HFF-Myc (cell line): ENCODE measurements at regions not wholly inside any gene's neighbourhood (a gene's known extent, or its start where the extent isn't known, plus 50 kb on each side); places are given as distances from the start of the nearest gene placed in this dataset.
A peak's percentile ranks its signal among the peaks of the same experiment; 100 is the strongest.
"Not testable (repeated sequence)": the region's sequence is repeated elsewhere in the genome, so short reads cannot be mapped to it uniquely, and the experiment has no call there.

ENCODE experiments used
- DNase-seq: peaks from one replicate; pipeline ENCODE4 v3.0.0-alpha.2; 2011; ENCODE audit warnings: low read depth; ENCODE audit errors: extremely low read depth
- H3K4me3 ChIP-seq: replicated peaks from 2 replicates; pipeline ENCODE4 v1.5.1; 2011; ENCODE audit warnings: low read depth, mild to moderate bottlenecking, control low read depth, low read length
- TF ChIP-seq, protein P1 (sequence below): IDR thresholded peaks from 2 replicates; pipeline ENCODE4 v1.5.1; 2012; ENCODE audit warnings: mild to moderate bottlenecking, low read depth, low read length, control low read depth; ENCODE audit errors: missing control alignments

DNA sequence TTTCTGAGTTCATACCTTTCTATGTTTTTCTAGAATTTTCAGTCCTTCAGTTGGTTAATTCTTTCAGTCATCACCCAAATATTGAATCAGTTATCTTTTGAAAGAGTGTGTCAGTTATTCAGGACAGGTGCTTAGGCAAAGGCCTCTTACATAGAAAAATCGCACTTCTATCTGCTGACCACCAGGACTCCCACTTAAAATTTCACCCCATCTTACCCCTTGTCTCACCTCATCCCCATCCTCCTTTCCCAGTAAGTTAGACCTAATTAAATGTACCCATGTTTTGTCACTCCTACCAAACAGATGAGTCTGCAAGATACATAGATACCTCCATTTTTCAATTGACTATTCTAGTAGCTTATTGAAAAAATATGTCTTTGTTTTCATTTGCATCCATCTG, 159.9 kb upstream of the PIK3R1 start:
- H3K4me3 ChIP-seq: no peak overlapping the region
- DNase-seq: no peak
- TF ChIP-seq, protein P1, sequence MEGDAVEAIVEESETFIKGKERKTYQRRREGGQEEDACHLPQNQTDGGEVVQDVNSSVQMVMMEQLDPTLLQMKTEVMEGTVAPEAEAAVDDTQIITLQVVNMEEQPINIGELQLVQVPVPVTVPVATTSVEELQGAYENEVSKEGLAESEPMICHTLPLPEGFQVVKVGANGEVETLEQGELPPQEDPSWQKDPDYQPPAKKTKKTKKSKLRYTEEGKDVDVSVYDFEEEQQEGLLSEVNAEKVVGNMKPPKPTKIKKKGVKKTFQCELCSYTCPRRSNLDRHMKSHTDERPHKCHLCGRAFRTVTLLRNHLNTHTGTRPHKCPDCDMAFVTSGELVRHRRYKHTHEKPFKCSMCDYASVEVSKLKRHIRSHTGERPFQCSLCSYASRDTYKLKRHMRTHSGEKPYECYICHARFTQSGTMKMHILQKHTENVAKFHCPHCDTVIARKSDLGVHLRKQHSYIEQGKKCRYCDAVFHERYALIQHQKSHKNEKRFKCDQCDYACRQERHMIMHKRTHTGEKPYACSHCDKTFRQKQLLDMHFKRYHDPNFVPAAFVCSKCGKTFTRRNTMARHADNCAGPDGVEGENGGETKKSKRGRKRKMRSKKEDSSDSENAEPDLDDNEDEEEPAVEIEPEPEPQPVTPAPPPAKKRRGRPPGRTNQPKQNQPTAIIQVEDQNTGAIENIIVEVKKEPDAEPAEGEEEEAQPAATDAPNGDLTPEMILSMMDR: peak; percentile 8

DNA sequence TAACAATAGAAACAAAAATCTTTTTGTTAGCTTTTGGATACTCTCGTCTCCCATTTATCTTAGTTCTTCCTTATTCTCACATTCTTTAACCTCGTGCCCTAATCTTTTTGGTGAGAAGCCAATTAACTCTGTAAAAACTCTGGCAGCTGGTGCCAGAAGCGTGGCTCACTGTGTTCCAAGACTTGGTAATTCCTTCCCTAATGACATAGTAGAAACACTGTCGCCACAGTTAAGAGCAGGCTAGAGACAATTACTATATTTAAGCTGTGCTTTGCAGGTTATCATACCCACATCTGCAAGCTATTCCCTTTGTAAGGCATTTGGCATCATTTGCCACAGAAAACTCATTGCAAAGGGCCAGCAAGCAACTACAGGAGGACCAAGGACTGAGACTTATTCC, 160.9 kb upstream of the PIK3R1 start:
- DNase-seq: no peak
- TF ChIP-seq, protein P1: no peak

DNA sequence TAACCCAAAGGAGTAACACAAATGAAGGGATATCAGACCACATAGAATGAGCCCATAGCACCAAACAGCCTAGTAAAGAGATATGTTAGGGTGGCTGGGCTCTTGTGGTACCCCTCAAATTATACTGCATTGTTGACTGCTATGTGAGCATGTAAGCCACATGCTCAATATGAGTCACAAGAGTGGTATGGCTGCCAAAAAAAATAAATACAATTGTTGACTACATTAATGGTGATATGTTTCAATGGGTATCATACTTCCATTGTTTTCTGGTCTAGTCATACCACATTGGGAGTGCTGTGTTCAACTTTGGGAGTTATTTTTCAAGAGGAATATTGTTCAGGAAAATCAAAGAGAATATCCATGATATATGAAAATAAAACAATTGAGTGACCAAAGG, 162.4 kb upstream of the PIK3R1 start:
- TF ChIP-seq, protein P1: no peak
- DNase-seq: no peak
- H3K4me3 ChIP-seq: no peak overlapping the region

More for the DNA sequence above, 160.9 kb upstream of the PIK3R1 start:
- H3K4me3 ChIP-seq: no peak overlapping the region

DNA sequence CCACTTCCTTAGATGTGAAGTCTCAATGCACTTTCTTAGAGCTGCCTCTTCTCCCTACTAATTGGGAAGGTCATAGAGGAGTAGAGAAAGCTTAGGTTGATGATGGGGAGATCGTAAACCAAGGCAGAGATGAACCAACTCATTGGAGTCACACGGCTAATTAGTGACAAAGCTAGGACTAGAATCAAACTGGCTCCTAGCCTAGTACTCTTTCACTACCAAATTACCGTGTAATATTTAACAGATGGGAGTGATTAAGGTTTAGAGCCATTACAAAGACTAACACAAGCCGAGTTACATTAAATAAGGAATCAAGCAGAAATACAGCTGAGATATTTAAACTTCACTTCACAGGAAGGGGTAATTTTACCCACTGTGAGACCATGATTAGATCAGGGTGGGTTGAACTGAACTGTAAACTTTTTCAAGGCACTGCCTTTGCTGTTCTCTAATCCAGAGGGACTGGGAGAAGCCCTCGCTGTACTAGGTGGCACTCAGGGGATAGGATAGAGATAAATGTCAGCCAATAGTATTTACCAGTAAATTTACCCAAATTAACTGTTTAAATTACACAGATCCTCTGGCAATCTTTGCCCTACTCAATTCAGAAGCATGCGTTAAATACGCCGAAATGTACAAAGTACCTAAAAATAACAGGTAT, 166.4 kb upstream of the PIK3R1 start:
- no peak overlapping the region for H3K4me3 ChIP-seq
- TF ChIP-seq, protein P1: no peak
- DNase-seq: no peak

DNA sequence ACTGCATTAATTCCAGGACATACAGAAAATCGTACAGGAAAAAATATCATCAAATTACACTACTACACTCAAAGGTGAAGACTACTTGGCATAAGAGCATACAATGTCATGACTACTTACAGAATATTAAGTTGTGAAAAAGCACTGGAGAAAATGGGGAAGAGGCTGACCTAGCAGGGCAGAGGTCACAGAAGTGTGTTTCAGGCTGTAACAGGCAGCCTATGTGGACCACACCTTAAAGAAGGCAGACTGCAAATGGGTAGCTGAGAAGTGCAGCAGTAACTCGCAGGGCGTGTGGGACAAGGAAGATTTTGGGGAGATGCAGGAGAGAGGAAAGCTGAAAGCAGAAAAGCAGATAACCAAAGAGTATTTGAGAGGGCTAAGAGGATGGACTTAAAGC, 167.0 kb upstream of the PIK3R1 start:
- DNase-seq: no peak
- TF ChIP-seq, protein P1: no peak
- H3K4me3 ChIP-seq: no peak overlapping the region

DNA sequence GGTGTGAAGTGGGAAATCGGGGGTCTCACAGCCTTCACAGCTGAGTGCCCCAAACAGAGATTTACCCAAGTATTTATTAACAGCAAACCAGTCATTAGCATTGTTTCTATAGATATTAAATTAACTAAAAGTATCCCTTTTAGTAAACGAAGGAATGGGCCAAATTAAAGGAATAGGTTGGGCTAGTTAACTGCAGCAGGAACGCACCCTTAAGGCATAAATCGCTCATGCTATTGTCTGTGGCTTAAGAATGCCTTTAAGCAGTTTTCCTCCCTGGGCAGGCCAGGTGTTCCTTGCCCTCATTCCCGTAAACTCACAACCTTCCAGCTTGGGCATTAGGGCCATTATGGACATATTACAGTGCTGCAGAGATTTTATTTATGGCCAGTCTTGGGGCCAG, 167.5 kb upstream of the PIK3R1 start:
- not testable (repeated sequence) for DNase-seq, H3K4me3 ChIP-seq

DNA sequence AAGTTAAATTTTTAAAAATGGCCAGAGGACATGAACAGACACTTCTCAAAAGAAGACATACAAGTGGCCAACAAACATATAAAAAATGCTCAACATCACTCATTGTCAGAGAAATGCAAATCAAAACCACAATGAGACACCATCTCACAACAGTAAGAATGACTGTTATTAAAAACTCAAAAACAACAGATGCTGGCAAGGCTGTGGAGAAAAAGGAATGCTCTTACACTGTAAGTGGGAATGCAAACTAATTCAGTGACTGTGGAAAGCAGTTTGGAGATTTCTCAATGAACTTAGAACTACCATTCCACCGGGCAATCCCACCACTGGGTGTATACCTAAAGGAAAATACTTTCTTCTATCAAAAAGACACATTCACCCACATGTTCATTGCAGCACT, 168.5 kb upstream of the PIK3R1 start:
- no peak overlapping the region for H3K4me3 ChIP-seq
- TF ChIP-seq, protein P1: no peak
- no peak for DNase-seq
